ENCODE measurements at regions not wholly inside any gene's neighbourhood (a gene's known extent, or its start where the extent isn't known, plus 50 kb on each side); places are given as distances from the start of the nearest gene placed in this dataset.

DNA sequence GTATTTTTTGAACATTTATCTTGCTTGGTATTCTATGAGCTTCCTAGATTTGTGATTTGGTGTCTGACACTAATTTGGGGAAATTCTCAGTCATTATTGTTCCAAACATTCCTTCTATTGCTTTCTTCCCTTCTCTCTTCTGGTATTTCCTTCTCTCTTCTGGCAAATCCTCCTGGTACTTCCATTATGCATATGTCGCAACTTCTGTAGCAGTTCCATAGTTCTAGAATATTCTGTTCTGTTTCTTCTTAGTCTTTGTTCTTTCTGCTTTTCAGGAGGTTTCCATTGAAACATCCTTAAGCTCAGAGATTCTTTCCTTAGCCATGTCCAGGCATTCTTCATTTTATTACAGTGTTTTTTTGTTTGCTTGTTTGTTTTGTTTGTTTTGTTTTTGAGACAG lies 155.2 kb upstream of the PIK3R1 start:
- Histone ChIP-seq H3K4me3 (ENCODE audit: low read depth, low read length) (no peak overlapping the region), H3K36me3 (ENCODE audit: control insufficient read depth, insufficient read depth, low read length) (no peaks in the 10 kb centered on the region), H3K27me3 (ENCODE audit: control insufficient read depth, insufficient read depth, low read length) (no peaks in the 10 kb centered on the region)
- TF ChIP-seq, protein P1, sequence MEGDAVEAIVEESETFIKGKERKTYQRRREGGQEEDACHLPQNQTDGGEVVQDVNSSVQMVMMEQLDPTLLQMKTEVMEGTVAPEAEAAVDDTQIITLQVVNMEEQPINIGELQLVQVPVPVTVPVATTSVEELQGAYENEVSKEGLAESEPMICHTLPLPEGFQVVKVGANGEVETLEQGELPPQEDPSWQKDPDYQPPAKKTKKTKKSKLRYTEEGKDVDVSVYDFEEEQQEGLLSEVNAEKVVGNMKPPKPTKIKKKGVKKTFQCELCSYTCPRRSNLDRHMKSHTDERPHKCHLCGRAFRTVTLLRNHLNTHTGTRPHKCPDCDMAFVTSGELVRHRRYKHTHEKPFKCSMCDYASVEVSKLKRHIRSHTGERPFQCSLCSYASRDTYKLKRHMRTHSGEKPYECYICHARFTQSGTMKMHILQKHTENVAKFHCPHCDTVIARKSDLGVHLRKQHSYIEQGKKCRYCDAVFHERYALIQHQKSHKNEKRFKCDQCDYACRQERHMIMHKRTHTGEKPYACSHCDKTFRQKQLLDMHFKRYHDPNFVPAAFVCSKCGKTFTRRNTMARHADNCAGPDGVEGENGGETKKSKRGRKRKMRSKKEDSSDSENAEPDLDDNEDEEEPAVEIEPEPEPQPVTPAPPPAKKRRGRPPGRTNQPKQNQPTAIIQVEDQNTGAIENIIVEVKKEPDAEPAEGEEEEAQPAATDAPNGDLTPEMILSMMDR (IDR thresholded peaks at IDR 0.05; ENCODE audit: insufficient read depth, low read length, poor library complexity, severe bottlenecking): no peak
- no peak for DNase-seq (ENCODE audit: low read depth)

DNA sequence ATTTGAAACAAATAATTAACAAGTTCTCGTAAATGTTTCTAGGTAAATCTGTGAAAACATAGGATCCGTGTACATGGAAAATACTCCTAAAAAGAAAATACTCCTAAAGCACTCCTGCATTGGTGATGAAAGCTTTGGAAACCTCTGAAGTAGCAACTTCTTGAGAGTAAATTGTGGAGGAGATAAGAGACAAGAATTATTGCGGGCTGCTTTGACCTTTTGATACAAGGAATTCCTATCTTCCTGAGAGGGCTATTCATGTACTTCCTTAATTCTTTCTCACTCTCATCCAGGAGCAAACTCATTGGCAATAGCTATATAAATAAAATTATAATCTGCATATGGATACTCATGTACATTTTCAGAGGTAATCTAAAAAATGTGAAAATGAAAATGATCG lies 158.4 kb upstream of the PIK3R1 start:
- TF ChIP-seq, protein P1 (IDR thresholded peaks at IDR 0.05; ENCODE audit: insufficient read depth, low read length, poor library complexity, severe bottlenecking): no peak

DNA sequence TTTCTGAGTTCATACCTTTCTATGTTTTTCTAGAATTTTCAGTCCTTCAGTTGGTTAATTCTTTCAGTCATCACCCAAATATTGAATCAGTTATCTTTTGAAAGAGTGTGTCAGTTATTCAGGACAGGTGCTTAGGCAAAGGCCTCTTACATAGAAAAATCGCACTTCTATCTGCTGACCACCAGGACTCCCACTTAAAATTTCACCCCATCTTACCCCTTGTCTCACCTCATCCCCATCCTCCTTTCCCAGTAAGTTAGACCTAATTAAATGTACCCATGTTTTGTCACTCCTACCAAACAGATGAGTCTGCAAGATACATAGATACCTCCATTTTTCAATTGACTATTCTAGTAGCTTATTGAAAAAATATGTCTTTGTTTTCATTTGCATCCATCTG lies 159.9 kb upstream of the PIK3R1 start:
- Histone ChIP-seq H3K27me3 (ENCODE audit: control insufficient read depth, insufficient read depth, low read length) (no peaks in the 10 kb centered on the region), H3K36me3 (ENCODE audit: control insufficient read depth, insufficient read depth, low read length) (no peaks in the 10 kb centered on the region), H3K4me3 (ENCODE audit: low read depth, low read length) (no peak overlapping the region)
- no peak for DNase-seq (ENCODE audit: low read depth)
- TF ChIP-seq, protein P1 (IDR thresholded peaks at IDR 0.05; ENCODE audit: insufficient read depth, low read length, poor library complexity, severe bottlenecking): no peak

More for the DNA sequence above, 158.4 kb upstream of the PIK3R1 start:
- no peak for DNase-seq (ENCODE audit: low read depth)
- no peaks in the 10 kb centered on the region for H3K36me3 ChIP-seq (ENCODE audit: control insufficient read depth, insufficient read depth, low read length)
- H3K4me3 ChIP-seq (ENCODE audit: low read depth, low read length): no peak overlapping the region
- H3K27me3 ChIP-seq (ENCODE audit: control insufficient read depth, insufficient read depth, low read length): no peaks in the 10 kb centered on the region

DNA sequence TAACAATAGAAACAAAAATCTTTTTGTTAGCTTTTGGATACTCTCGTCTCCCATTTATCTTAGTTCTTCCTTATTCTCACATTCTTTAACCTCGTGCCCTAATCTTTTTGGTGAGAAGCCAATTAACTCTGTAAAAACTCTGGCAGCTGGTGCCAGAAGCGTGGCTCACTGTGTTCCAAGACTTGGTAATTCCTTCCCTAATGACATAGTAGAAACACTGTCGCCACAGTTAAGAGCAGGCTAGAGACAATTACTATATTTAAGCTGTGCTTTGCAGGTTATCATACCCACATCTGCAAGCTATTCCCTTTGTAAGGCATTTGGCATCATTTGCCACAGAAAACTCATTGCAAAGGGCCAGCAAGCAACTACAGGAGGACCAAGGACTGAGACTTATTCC lies 160.9 kb upstream of the PIK3R1 start:
- TF ChIP-seq, protein P1 (IDR thresholded peaks at IDR 0.05; ENCODE audit: insufficient read depth, low read length, poor library complexity, severe bottlenecking): no peak
- Histone ChIP-seq H3K27me3 (ENCODE audit: control insufficient read depth, insufficient read depth, low read length) (no peaks in the 10 kb centered on the region), H3K36me3 (ENCODE audit: control insufficient read depth, insufficient read depth, low read length) (no peaks in the 10 kb centered on the region), H3K4me3 (ENCODE audit: low read depth, low read length) (no peak overlapping the region)
- no peak for DNase-seq (ENCODE audit: low read depth)

DNA sequence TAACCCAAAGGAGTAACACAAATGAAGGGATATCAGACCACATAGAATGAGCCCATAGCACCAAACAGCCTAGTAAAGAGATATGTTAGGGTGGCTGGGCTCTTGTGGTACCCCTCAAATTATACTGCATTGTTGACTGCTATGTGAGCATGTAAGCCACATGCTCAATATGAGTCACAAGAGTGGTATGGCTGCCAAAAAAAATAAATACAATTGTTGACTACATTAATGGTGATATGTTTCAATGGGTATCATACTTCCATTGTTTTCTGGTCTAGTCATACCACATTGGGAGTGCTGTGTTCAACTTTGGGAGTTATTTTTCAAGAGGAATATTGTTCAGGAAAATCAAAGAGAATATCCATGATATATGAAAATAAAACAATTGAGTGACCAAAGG lies 162.4 kb upstream of the PIK3R1 start:
- DNase-seq (ENCODE audit: low read depth): no peak
- no peaks in the 10 kb centered on the region for H3K27me3 ChIP-seq (ENCODE audit: control insufficient read depth, insufficient read depth, low read length)
- H3K4me3 ChIP-seq (ENCODE audit: low read depth, low read length): no peak overlapping the region
- TF ChIP-seq, protein P1 (IDR thresholded peaks at IDR 0.05; ENCODE audit: insufficient read depth, low read length, poor library complexity, severe bottlenecking): no peak
- H3K36me3 ChIP-seq (ENCODE audit: control insufficient read depth, insufficient read depth, low read length): no peaks in the 10 kb centered on the region

DNA sequence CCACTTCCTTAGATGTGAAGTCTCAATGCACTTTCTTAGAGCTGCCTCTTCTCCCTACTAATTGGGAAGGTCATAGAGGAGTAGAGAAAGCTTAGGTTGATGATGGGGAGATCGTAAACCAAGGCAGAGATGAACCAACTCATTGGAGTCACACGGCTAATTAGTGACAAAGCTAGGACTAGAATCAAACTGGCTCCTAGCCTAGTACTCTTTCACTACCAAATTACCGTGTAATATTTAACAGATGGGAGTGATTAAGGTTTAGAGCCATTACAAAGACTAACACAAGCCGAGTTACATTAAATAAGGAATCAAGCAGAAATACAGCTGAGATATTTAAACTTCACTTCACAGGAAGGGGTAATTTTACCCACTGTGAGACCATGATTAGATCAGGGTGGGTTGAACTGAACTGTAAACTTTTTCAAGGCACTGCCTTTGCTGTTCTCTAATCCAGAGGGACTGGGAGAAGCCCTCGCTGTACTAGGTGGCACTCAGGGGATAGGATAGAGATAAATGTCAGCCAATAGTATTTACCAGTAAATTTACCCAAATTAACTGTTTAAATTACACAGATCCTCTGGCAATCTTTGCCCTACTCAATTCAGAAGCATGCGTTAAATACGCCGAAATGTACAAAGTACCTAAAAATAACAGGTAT lies 166.4 kb upstream of the PIK3R1 start:
- H3K27me3 ChIP-seq (ENCODE audit: control insufficient read depth, insufficient read depth, low read length): no peaks in the 10 kb centered on the region
- DNase-seq (ENCODE audit: low read depth): no peak
- TF ChIP-seq, protein P1 (IDR thresholded peaks at IDR 0.05; ENCODE audit: insufficient read depth, low read length, poor library complexity, severe bottlenecking): no peak

More for the DNA sequence above, 166.4 kb upstream of the PIK3R1 start:
- no peaks in the 10 kb centered on the region for H3K36me3 ChIP-seq (ENCODE audit: control insufficient read depth, insufficient read depth, low read length)
- no peak overlapping the region for H3K4me3 ChIP-seq (ENCODE audit: low read depth, low read length)

Measured in kidney epithelial cell (primary cell).